Hematopoietic multipotent progenitor cell treated with erythropoietin and hydrocortisone succinate and interleukin-3 and kit ligand, for 17 days (in vitro differentiated cells): ENCODE measurements at regions not wholly inside any gene's neighbourhood (a gene's known extent, or its start where the extent isn't known, plus 50 kb on each side); places are given as distances from the start of the nearest gene placed in this dataset.
"Not testable (repeated sequence)": the region's sequence is repeated elsewhere in the genome, so short reads cannot be mapped to it uniquely, and the experiment has no call there.

Experiments
- DNase-seq: peaks from one replicate; pipeline ENCODE4 v3.0.0-alpha.2; 2015; ENCODE audit warnings: low spot score

GRCh38 chr5:38789134-38789533, 56.7 kb upstream of the OSMR start:
- no peak for DNase-seq

GRCh38 chr5:38789777-38790176, 56.0 kb upstream of the OSMR start:
- no peak for DNase-seq

- no peak for DNase-seq
Measured at GRCh38 chr5:38790268-38790667, 55.5 kb upstream of the OSMR start.

GRCh38 chr5:38790891-38791290, 54.9 kb upstream of the OSMR start:
- no peak for DNase-seq

GRCh38 chr5:38793099-38793498, 52.7 kb upstream of the OSMR start:
- no peak for DNase-seq

GRCh38 chr5:38794037-38794436, 51.8 kb upstream of the OSMR start:
- DNase-seq = not testable (repeated sequence)

GRCh38 chr5:38794986-38795385, 50.8 kb upstream of the OSMR start:
- DNase-seq = no peak

- DNase-seq = no peak
Measured at GRCh38 chr5:38795986-38796741, 49.6 kb upstream of the OSMR start.
